Lower leg skin (tissue), 3 donors: ENCODE measurements at regions not wholly inside any gene's neighbourhood (a gene's known extent, or its start where the extent isn't known, plus 50 kb on each side); places are given as distances from the start of the nearest gene placed in this dataset.

Source experiments
- POLR2A ChIP-seq, 2 donors: fragments of 450-650 bp; IDR thresholded peaks; one replicate each; pipeline ENCODE4 v1.6.1; 2016 to 2017; ENCODE audit warnings: antibody characterized with exemption in 2 of 2, mild to moderate bottlenecking in 1 of 2, moderate library complexity in 1 of 2
- TF ChIP-seq, protein P1 (sequence below), 3 donors: fragments of 450-650 bp; IDR thresholded peaks; one replicate each; pipeline ENCODE4 v1.5.1; 2016; ENCODE audit warnings: antibody characterized with exemption in 3 of 3, mild to moderate bottlenecking in 3 of 3, moderate library complexity in 2 of 3

DNA sequence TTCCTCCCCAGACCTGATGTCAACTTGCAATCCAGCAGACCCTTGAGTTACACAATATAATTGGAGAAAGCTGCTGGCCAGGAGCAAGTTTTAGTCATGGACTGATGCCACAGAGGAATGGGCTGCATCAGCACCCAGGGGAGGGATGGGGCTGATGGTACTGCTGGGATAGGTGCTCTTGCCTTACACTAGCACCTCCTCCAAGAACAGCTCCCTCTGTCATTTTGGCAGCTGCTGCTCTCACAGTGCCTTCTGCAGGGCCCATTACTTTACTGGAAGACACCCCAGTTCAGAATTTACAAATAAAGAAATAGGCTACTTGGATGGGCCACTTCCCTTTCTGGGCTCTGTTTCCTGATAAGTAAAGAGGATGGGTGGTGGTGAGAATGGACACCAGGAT is 85.3 kb upstream of the RORA start:
- TF ChIP-seq, protein P1, sequence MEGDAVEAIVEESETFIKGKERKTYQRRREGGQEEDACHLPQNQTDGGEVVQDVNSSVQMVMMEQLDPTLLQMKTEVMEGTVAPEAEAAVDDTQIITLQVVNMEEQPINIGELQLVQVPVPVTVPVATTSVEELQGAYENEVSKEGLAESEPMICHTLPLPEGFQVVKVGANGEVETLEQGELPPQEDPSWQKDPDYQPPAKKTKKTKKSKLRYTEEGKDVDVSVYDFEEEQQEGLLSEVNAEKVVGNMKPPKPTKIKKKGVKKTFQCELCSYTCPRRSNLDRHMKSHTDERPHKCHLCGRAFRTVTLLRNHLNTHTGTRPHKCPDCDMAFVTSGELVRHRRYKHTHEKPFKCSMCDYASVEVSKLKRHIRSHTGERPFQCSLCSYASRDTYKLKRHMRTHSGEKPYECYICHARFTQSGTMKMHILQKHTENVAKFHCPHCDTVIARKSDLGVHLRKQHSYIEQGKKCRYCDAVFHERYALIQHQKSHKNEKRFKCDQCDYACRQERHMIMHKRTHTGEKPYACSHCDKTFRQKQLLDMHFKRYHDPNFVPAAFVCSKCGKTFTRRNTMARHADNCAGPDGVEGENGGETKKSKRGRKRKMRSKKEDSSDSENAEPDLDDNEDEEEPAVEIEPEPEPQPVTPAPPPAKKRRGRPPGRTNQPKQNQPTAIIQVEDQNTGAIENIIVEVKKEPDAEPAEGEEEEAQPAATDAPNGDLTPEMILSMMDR (IDR thresholded peaks at IDR 0.05) = no peak
- TF ChIP-seq POLR2A (IDR thresholded peaks at IDR 0.05) = no peak
